Stimulated activated CD4-positive, alpha-beta T cell treated with anti-CD3 and anti-CD28 coated beads, Interleukin-1b, Interleukin-23, amount 100 ng/mL, for 24 hours (primary cell): ENCODE measurements at regions not wholly inside any gene's neighbourhood (a gene's known extent, or its start where the extent isn't known, plus 50 kb on each side); places are given as distances from the start of the nearest gene placed in this dataset.
"Not testable (repeated sequence)": the region's sequence is repeated elsewhere in the genome, so short reads cannot be mapped to it uniquely, and the experiment has no call there.

Experiments used
- DNase-seq, 4 experiments: peaks; one replicate each; pipeline ENCODE4 v3.0.0-alpha.2; 2020; ENCODE audit warnings: low read depth in 4 of 4, low spot score in 1 of 4

DNA sequence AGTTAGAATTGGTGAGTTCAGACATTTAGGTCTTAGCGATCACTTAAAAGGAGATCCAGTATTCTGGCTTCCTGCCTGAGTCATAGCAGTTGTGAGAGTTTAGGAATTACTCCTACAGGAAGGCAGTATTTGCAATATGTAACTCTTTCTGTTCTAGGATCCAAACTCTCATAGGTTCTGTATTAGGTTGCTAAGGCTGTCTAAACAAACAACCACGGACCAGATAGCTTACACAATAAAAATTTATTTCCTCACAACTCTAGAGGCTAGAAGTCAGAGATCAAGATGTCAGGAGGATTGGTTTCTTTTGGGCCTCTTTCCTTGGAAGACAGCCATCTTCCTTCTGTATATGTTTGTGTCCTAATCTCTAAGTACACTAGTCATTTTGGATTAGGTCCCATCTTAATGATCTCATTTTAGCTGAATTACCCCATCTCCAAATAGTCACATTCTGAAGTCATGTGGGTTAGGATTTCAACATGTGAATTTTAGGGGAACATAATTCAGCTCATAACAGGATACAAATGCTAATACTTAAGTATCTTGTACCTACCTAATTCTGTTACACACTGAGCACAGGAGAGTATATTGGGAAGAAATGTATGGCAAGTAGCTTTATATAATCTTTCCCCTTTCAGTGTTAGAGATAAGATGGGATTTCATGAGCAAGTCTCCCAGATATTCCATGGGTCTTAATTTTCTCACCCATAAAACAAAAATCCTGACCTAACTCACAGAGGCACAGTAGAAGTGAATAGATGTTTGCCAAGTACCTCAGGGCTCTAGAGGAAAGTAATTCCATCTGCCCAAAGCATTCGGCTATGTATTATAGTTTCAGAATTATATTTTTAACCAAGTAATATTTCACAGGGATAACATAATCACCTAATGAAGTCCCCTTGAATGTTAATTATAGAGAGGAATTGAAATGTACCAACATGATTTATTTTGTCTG is 144.4 kb downstream of the PTBP2 start:
- DNase-seq: no peak

DNA sequence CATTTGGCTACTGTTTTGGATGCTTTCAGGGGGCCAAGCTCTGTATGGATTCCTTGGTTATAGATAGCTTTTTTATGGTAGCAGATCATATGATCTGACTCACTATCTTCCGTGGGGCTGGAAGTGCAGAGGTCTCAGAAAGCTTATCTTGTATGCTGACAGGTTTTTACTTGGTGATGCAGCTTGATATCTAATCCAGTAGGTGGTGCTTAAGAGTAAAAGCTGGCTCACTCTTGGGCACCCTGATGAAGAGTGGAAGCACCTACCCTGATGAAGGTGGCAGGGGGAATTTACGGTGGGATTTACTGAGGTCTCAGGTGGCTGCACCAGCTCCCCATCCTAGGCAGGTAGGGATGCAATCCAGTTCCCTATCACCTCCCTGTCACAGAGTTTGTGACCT is 151.2 kb downstream of the PTBP2 start:
- DNase-seq: no peak

DNA sequence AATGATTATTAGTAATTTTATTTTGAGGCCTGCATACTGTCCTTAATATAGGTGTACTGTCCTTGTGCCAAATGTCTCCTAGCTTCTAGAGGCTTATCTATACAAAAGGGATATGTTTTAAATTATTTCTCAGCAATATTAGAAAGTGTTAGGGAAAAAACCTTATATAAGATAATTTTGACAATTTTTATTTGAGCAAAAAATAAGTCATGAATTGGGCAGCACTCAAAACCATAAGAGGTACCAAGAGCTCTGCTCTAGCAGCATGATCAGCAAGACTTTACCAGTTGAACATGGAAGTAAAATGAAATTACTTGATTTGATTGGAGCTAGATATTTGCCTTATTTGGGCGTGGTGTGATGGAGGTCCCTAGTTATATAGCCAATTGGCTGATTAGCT is 157.1 kb downstream of the PTBP2 start:
- DNase-seq: no peak

DNA sequence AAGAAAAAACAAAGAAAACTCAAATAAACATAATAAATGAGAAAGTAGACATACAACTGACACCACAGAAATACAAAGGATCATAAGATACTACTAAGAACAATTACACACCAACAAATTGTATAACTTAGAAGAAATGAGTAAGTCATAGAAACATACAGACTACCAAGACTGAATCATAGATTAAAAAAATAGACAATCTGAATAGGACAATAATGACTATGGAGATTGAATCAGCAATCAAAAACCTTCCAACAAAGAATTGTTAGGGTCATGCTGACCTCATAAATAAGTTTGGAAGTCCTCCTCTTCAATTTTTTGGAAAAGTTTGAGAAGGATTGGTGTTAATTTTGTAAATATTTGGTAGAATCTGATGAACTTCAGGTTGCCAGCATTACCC is 159.0 kb downstream of the PTBP2 start:
- no peak for DNase-seq

GRCh38 chr1:96882096-96882495 is 160.5 kb downstream of the PTBP2 start:
- DNase-seq: no peak

GRCh38 chr1:96886474-96886873 is 164.9 kb downstream of the PTBP2 start:
- no peak for DNase-seq

- DNase-seq: no peak
Observed at GRCh38 chr1:96887501-96887900, 165.9 kb downstream of the PTBP2 start.

DNA sequence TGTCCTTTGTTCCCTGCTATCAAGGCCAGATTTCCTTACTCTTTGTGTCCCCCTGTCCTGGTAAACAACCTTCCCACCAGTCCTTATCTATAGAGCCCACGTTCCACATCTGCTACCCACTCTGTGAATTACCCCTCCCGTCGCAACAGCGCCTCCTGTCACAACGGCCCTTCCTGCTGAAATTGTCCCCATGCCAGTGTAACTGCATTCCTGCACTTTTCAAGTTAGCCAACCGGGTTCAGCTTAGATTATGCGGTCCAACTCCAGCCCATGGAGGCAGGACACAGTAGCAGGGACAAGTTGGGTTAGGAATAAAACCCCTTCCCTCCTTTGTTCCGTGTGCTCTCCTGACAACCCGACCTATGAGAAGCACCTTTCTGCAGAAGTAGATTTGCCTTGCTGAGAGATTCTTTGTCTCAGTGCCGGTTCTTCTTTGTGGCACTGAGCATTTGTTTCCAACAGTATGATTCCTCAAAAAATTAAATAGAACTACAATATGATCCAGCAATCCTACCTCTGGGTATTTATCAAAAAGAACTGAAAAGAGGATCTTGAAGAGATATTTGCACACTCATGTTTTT is 180.3 kb downstream of the PTBP2 start:
- DNase-seq: no peak

DNA sequence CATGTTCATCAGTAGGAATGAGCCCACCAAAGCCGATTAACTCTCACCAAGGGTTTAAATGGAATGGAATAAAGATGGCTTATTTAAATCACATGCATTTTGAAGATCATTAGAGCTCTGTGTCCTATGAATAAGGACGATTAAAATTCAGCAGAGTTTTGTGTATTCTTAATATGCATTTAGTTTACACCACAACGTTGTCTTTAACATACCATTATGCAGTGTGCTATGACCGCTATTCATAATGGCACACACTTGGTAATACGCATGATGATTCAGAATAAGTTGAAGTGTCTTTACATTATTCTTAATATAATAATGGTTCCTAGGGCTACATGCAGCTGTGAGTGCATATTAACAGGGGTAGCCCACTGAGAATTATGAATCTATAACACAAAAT is 190.7 kb downstream of the PTBP2 start:
- no peak for DNase-seq

- not testable (repeated sequence) for DNase-seq
Observed at GRCh38 chr1:96915701-96916100, 194.1 kb downstream of the PTBP2 start.

DNA sequence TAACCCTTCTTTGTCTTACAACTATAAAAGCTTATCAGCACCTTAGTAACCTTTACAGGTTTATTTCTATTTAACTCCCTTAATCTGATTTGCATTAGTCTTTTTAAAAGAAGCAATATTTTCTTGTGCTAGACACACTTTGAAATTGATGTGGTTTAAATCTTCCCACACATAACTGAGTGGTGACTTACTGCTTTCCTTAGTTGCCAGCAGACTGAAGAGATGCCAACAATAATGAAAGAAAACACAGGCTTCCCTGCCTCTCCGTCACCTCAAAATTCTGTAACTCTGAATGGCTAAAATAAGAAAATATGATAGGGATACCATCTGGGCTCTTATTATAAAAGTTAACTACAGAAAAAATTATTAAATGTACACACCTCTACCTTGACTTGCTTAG is 196.8 kb downstream of the PTBP2 start:
- no peak for DNase-seq

GRCh38 chr1:96922181-96922580 is 200.6 kb downstream of the PTBP2 start:
- DNase-seq: no peak

GRCh38 chr1:96923753-96924152 is 202.2 kb downstream of the PTBP2 start:
- no peak for DNase-seq

DNA sequence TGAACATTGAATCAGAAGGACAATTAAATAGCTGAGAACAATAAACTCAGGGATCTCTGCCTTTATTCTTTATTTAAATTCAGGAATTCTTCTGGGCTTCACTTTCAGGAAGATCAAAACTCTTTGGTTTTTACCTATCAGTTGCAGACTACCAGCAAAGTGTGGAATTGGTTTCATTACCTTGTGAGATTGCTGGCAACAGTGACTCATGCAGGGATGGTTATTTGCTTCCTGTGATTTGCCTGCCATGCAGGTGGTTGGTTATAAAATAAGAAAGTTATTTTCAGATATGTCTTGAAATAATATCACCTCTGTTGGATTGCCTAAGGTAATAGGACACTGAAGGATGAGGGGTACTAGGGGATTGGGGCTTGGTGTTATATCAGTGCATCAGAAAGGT is 204.6 kb downstream of the PTBP2 start:
- DNase-seq: no peak

DNA sequence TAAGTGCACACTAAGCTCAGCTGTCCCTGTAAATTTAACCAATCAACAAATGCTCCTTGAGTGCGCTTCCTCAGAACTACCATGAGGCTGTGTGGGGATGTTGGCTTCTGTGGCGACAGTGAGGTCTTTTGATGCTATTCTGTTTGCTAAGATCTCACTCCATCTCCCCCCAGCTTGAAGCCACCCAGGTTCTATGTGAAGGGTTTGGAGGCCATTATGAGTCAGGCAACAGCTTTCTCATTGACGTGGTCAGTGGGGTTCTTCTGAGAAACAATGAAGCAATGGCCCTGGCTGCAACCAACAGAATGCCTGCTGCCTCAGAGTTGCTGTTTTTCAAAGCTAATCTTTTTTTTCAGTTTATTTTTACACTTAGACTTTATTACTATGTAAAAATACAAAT is 205.5 kb downstream of the PTBP2 start:
- DNase-seq: no peak

DNA sequence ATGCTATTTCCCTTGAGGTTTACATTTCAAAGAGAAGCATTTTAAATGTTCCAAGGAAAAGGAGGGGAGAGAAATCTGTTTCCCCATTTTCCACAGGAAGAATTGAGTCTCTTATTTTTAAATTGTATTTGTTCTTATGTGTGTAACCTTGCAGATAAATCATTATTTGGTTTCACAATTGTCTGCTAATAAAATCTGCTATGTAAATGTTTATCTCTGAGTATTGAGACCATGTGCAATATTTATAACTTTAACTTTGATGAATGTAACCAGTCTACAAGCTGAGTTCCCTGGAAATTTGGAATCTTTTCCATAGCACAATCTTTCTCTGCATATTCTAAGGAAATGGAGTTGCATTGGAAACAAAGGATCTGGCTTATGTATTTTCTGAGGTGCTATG is 209.6 kb downstream of the PTBP2 start:
- DNase-seq: no peak

DNA sequence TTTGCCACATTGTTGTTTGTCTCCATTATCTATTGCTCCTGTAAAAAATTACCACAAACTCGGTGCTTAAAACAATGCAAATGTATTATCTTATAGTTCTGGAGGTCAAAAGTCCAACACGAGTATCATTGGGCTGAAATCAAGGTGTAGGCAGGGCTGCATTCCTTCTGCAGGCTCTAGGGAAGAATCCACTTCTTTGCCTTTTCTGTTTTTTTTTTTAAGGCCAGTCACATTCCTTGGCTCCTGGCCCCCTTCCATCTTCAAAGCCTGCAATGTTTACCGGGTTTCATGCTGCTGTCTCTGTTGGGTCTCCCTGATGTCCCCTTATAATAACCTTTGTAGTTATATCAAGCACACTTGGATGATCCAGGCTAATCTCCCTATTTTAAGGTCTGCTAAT is 212.7 kb downstream of the PTBP2 start:
- DNase-seq: no peak

- no peak for DNase-seq
Observed at GRCh38 chr1:96944432-96945092, 223.0 kb downstream of the PTBP2 start.

GRCh38 chr1:96945509-96946084 is 224.0 kb downstream of the PTBP2 start:
- no peak for DNase-seq

DNA sequence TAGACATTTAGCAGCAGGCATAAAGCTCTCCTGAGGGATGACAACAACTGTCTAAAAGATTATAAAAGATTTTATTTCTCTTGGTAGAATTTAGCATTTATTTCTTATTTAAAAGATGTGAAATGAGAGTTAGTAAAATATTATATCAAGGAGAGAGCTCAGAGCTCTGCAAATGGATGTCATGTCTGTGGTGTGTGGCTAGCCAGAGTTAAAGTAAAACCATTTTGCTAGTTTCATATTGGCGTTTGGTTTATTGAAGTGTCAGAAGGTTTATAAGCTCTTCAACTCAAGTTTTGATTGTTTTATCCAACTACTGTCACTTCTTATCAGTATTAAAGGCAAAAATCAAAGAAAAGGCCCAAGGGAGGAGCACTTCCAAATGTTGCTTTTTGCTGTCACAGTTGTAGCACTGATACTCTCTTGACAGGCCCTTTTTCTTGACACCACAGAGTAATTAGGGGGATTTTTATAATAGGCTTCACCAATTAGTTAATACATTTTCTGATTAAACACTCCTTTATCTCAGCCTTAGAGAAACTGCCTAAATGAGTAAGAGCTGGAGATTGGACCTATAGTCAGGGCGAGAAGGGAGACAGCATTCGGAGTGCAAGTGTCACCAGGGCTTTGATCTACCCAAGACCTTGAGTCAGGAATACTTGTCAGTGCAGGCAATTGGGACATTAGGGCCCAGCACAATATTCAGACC is 233.9 kb downstream of the PTBP2 start:
- no peak for DNase-seq

GRCh38 chr1:96962216-96962615 is 240.6 kb downstream of the PTBP2 start:
- DNase-seq: no peak
